MCF 10A (cell line): ENCODE measurements at regions not wholly inside any gene's neighbourhood (a gene's known extent, or its start where the extent isn't known, plus 50 kb on each side); places are given as distances from the start of the nearest gene placed in this dataset.
"Not testable (repeated sequence)": the region's sequence is repeated elsewhere in the genome, so short reads cannot be mapped to it uniquely, and the experiment has no call there.

Experiments used
- BruUV-seq: library from RNA; stranded (reverse); fragments of 400-500 nt; replicated peaks from 2 replicates; lab custom pipeline; 2021; lab: Mats Ljungman, UMichigan
- CTCF ChIA-PET: fragments of 300-600 bp; sonication (Branson Sonifier 250); formaldehyde crosslinking; extraction: SDS; loops from one replicate; lab custom pipeline; 2021; ENCODE audit warnings: antibody characterized with exemption, inconsistent platforms; lab: Yijun Ruan, JAX
- POLR2A ChIA-PET: fragments of 300-600, 350-650 bp; sonication (Branson Sonifier 250); formaldehyde crosslinking; extraction: SDS; loops from one replicate; lab custom pipeline; 2020; ENCODE audit warnings: antibody characterized with exemption, inconsistent platforms; lab: Yijun Ruan, JAX
- DNase-seq: peaks from one replicate; pipeline ENCODE4 v3.0.0-alpha.2; 2018; ENCODE audit not compliant: unreplicated experiment
- H3K27ac Mint-ChIP-seq: one replicate; pipeline ENCODE4 v1.8.0; 2022; ENCODE audit warnings: mild to moderate bottlenecking, low read depth, mixed read lengths; ENCODE audit not compliant: unreplicated experiment
- H3K27me3 Mint-ChIP-seq: one replicate; pipeline ENCODE4 v1.8.0; 2022; ENCODE audit warnings: mixed read lengths; ENCODE audit not compliant: insufficient read depth, unreplicated experiment
- H3K36me3 Mint-ChIP-seq: one replicate; pipeline ENCODE4 v1.8.0; 2022; ENCODE audit warnings: mild to moderate bottlenecking, moderate library complexity, mixed read lengths; ENCODE audit not compliant: insufficient read depth, unreplicated experiment
- H3K4me1 Mint-ChIP-seq: one replicate; pipeline ENCODE4 v1.8.0; 2022; ENCODE audit warnings: mixed read lengths; ENCODE audit not compliant: insufficient read depth, unreplicated experiment
- H3K4me3 Mint-ChIP-seq: one replicate; pipeline ENCODE4 v1.8.0; 2022; ENCODE audit warnings: mild to moderate bottlenecking, moderate library complexity, mixed read lengths; ENCODE audit not compliant: unreplicated experiment
- H3K9me3 Mint-ChIP-seq: one replicate; pipeline ENCODE4 v1.8.0; 2022; ENCODE audit warnings: mixed read lengths; ENCODE audit not compliant: unreplicated experiment
- intact Hi-C: fragments of 100-400 bp; cut with micrococcal nuclease; formaldehyde crosslinking; loops from 2 replicates; pipeline ENCODE4 v1.14.1; 2022

DNA sequence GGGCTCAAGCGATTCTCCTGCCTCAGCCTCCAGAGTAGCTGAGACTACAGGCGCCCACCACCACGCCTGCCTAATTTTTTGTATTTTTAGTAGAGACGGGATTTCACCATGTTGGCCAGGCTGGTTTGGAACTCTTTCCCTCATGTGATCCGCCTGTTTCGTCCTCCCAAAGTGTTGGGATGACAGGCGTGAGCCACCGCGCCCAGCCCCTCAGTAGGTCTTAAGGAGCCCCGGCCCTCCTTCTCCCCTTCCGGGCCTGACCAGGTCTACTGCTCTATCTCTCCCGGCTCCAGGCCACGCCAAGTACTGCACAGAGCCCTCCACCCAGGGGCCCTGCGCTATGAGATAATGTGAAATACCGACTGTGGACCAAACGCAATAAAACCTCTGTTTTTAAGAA lies 785.5 kb downstream of the FOXD4L5 start:
- H3K36me3 Mint-ChIP-seq, CTCF ChIA-PET, BruUV-seq, H3K4me3 Mint-ChIP-seq, H3K9me3 Mint-ChIP-seq, H3K27me3 Mint-ChIP-seq, H3K27ac Mint-ChIP-seq, H3K4me1 Mint-ChIP-seq, POLR2A ChIA-PET, DNase-seq, intact Hi-C loops: not testable (repeated sequence)

DNA sequence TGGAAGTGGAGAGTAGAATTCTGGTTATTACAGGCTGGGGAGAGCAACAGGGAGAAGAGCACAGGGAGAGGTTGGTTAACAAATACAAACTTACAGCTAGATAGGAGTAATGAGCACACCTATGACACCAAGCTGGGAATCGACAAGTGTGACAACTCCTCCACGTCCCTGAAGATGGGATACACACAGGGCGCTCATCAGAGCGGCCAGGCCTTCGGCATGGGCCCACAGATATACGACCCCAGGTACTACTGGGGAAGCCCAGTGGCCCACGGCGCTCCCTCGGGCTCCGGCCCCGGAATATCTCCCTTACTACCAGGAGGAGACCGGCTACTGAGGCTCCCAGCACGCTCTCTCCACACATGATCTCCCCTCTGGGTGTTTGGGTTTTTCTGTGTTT lies 786.6 kb downstream of the FOXD4L5 start:
- POLR2A ChIA-PET, H3K4me3 Mint-ChIP-seq, BruUV-seq, H3K9me3 Mint-ChIP-seq, H3K36me3 Mint-ChIP-seq, H3K27ac Mint-ChIP-seq, H3K4me1 Mint-ChIP-seq, CTCF ChIA-PET, DNase-seq, intact Hi-C loops: not testable (repeated sequence)
- H3K27me3 Mint-ChIP-seq = peaks cover 11% of the 10 kb centered on the region

DNA sequence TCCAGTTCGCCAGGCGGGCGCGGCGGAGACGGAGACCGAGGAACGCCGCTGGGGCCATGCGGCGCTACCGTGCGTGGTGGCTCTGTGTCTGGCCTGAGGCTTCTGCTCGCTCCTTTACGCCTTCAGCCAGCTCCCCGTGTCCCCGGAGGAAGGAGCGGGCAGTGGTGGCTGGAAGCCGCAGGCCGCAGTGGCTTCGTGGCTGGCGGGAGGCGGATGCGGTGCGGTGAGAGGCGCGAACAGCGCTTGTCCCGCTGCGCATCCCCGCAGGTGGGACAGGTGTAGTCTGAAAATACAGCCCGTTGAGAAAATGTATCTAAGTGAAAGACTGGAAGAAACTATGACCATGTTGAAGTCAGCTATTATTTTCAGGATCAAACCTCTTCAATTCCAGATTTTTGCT lies 796.5 kb downstream of the FOXD4L5 start:
- H3K4me3 Mint-ChIP-seq, DNase-seq, H3K9me3 Mint-ChIP-seq, POLR2A ChIA-PET, H3K4me1 Mint-ChIP-seq, intact Hi-C loops, H3K27me3 Mint-ChIP-seq, H3K27ac Mint-ChIP-seq, CTCF ChIA-PET, BruUV-seq, H3K36me3 Mint-ChIP-seq: not testable (repeated sequence)

DNA sequence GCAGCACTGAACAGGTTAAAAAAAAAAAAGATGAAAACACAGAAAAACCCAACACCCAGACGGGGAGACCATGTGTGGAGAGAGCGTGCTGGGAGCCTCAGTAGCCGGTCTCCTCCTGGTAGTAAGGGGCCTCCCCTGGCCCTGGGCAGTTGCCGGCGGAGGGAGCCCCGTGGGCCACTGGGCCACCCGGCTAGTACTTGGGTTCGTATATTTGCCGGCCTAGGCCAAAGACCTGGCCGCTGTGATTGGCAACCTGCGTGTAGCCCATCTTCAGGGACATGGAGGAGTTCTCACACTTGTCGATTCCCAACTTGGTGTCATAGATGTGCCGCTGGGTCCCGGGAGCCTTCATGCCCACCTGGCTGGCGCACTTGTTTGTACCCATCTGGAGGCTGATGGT lies 798.9 kb downstream of the FOXD4L5 start:
- H3K27me3 Mint-ChIP-seq, H3K9me3 Mint-ChIP-seq, H3K4me1 Mint-ChIP-seq, DNase-seq, BruUV-seq, H3K27ac Mint-ChIP-seq, intact Hi-C loops, H3K4me3 Mint-ChIP-seq, H3K36me3 Mint-ChIP-seq, POLR2A ChIA-PET, CTCF ChIA-PET: not testable (repeated sequence)

DNA sequence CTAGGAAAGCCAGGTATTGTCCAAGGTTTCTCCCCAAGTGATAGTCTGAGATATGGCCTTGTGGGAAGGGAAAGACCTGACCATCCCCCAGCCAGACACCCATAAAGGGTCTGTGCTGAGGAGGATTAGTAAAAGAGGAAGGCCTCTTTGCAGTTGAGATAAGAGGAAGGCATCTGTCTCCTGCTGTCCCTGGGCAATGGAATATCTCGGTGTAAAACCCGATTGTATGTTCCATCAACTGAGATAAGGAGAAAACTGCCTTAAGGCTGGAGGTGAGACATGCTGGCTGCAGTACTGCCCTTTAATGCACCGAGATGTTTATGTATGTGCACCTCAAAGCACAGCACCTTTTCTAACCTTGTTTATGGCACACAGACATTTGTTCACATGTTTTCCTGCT lies 805.9 kb downstream of the FOXD4L5 start:
- not testable (repeated sequence) for H3K4me3 Mint-ChIP-seq

DNA sequence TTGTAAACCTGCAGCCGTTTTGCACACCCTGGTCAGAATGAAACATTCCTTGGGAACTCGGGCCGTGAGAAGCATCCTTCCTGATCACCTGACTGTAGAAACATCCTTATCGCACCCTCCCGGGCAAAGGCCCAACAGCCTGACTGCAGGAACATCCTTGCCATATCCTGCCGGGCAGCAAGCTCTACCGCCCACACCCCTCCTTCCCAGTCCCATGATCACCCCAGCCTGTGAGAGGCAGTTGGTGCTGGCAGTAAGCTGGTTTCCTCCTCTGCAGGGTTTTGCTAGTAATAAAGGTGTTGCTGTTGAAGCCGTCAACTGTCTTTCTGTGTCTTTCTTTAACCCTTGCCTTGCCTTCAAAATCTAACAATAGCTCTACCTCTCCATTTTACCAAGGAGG lies 816.1 kb downstream of the FOXD4L5 start:
- DNase-seq, intact Hi-C loops, BruUV-seq, H3K9me3 Mint-ChIP-seq, H3K36me3 Mint-ChIP-seq, H3K4me3 Mint-ChIP-seq, CTCF ChIA-PET, POLR2A ChIA-PET, H3K4me1 Mint-ChIP-seq, H3K27ac Mint-ChIP-seq: not testable (repeated sequence)
- peaks cover 11% of the 10 kb centered on the region for H3K27me3 Mint-ChIP-seq

More for the DNA sequence above, 805.9 kb downstream of the FOXD4L5 start:
- H3K9me3 Mint-ChIP-seq, H3K27me3 Mint-ChIP-seq, CTCF ChIA-PET, POLR2A ChIA-PET, H3K4me1 Mint-ChIP-seq, DNase-seq, H3K36me3 Mint-ChIP-seq, BruUV-seq, H3K27ac Mint-ChIP-seq, intact Hi-C loops: not testable (repeated sequence)

DNA sequence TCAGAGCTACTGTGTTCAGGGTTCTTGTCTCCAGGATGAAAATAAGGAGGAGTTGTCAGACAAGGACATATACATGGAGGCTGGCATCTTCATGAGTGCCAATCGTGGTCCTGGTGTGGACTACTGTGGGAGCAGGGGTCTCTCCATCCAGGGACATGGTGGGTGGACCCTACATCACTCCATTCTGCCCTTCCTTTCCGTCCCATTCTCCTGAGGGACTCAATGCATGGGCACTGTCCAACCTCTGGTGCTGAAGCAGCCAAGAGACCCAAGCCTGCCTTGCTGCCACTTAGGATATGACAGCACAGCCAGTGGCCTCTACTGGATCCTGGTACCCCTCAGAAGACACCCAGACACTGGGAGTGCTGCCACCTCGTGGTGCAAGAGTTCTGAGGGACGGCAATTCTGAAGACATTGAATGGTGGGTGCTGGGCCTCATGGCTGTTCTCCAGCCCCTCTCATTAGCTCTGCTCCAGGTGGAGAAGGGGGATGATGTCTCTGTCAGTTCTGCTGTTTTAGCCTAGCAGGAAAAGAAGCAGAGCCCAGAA lies 818.9 kb downstream of the FOXD4L5 start:
- BruUV-seq, H3K9me3 Mint-ChIP-seq, CTCF ChIA-PET, H3K4me1 Mint-ChIP-seq, H3K27ac Mint-ChIP-seq, intact Hi-C loops, H3K36me3 Mint-ChIP-seq, H3K4me3 Mint-ChIP-seq, POLR2A ChIA-PET: not testable (repeated sequence)
- DNase-seq = peak; percentile 3
- peaks cover 11% of the 10 kb centered on the region for H3K27me3 Mint-ChIP-seq

DNA sequence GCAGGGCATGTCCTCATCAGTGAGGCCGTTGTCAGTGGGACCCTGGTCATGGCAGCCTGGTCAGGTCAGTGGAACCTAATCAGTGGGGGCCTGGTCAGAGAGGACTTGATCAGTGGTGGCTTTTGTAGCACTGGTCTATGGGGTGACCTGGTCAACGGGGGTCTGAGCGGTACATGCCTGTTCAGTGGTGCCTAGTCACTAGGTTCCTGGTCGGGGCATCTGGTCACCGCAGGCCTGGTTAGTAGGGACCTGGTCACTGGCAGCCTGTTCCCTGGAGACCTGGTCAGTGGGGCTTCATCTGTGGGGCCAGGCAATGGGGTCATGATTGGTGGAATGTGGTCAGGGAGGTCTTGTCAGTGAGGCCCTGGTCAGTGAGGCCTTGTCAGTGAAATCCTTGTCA lies 823.1 kb downstream of the FOXD4L5 start:
- H3K27ac Mint-ChIP-seq, intact Hi-C loops, H3K36me3 Mint-ChIP-seq, CTCF ChIA-PET, H3K27me3 Mint-ChIP-seq, H3K4me1 Mint-ChIP-seq, BruUV-seq, H3K4me3 Mint-ChIP-seq, H3K9me3 Mint-ChIP-seq, POLR2A ChIA-PET, DNase-seq: not testable (repeated sequence)

DNA sequence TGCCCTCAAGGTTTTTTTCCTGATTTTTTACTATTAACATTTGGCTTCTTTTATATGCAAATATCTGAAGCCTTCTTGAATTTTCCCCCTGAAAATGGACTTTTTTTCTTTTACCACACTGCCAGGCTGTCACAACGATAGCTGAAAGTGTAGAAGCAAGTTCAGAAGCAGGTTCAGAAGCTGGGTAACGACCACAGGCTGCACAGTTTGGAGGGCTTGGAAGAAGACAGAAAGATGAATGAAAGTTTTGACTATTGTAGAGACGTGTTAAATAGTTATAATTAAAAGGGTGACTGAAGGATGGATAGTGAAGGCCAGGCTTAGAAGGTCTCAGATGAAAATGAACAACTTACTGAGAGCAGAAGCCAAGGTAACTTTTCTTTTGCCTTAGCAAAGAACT lies 826.4 kb downstream of the FOXD4L5 start:
- H3K4me1 Mint-ChIP-seq, H3K27me3 Mint-ChIP-seq, H3K9me3 Mint-ChIP-seq, H3K4me3 Mint-ChIP-seq, BruUV-seq, H3K27ac Mint-ChIP-seq, DNase-seq, H3K36me3 Mint-ChIP-seq, intact Hi-C loops, POLR2A ChIA-PET, CTCF ChIA-PET: not testable (repeated sequence)
